Gastrocnemius medialis (tissue), 4 donors: ENCODE measurements at regions not wholly inside any gene's neighbourhood (a gene's known extent, or its start where the extent isn't known, plus 50 kb on each side); places are given as distances from the start of the nearest gene placed in this dataset.

Experiments
- ATAC-seq, 2 donors: fragments of 150-250 bp; one replicate each; pipeline ENCODE4 v1.9.1; 2016
- DNase-seq, 2 donors: peaks; one replicate each; pipeline ENCODE4 v3.0.0-alpha.2; 2019
- H3K27ac ChIP-seq, 4 donors: fragments of 200-600 bp; sonication (generic); 1 replicate in 1 of 4; 2 replicates in 3 of 4; pipeline ENCODE4 v1.5.1; 2016 to 2018; ENCODE audit warnings: mild to moderate bottlenecking in 2 of 4, moderate library complexity in 1 of 4
- H3K27me3 ChIP-seq, 3 donors: fragments of 200-600 bp; sonication (generic) in 2 of 3; 1 replicate in 1 of 3; 2 replicates in 2 of 3; pipeline versions ENCODE4 v1.5.1 to v1.6.0; 2016 to 2019; ENCODE audit warnings: mild to moderate bottlenecking in 1 of 3, moderate library complexity in 1 of 3
- H3K36me3 ChIP-seq, 2 donors: fragments of 200-600 bp; sonication (generic) in 1 of 2; one replicate each; pipeline ENCODE4 v1.5.1; 2017 to 2018
- H3K4me1 ChIP-seq, 2 donors: fragments of 200-600 bp; sonication (generic) in 1 of 2; one replicate each; pipeline ENCODE4 v1.5.1; 2016 to 2017; ENCODE audit warnings: mild to moderate bottlenecking in 2 of 2
- H3K4me3 ChIP-seq, 4 donors: fragments of 200-600 bp; sonication (generic) in 3 of 4; 1 replicate in 1 of 4; 2 replicates in 3 of 4; pipeline ENCODE4 v1.5.1; 2016 to 2019; ENCODE audit warnings: mild to moderate bottlenecking in 2 of 4
- H3K9me3 ChIP-seq, 3 donors: fragments of 200-600 bp; sonication (generic) in 2 of 3; 1 replicate in 1 of 3; 2 replicates in 2 of 3; pipeline ENCODE4 v1.5.1; 2016 to 2019
- CTCF ChIP-seq, 5 experiments: fragments of 450-650 bp in 3 of 5; fragments of 200-600 bp in 2 of 5; sonication (generic) in 2 of 5; IDR thresholded peaks in 4 of 5; conservative IDR thresholded peaks in 1 of 5; 1 replicate in 4 of 5; 2 replicates in 1 of 5; pipeline ENCODE4 v1.5.1; 2016 to 2019; ENCODE audit warnings: antibody characterized with exemption in 5 of 5, mild to moderate bottlenecking in 3 of 5, moderate library complexity in 3 of 5
- POLR2A ChIP-seq, 2 donors: fragments of 450-650 bp; IDR thresholded peaks; one replicate each; pipeline ENCODE4 v1.6.1; 2017; ENCODE audit warnings: antibody characterized with exemption in 2 of 2, mild to moderate bottlenecking in 2 of 2, moderate library complexity in 2 of 2
- in situ Hi-C, 4 donors: fragments of 200-750 bp; cut with MboI; loops; one replicate each; pipeline versions ENCODE4 v1.15.0 to v1.8.0; 2017; ENCODE audit warnings: low sequenced_read_pairs in 4 of 4
- intact Hi-C: fragments of 100-400 bp; cut with DNase I; formaldehyde crosslinking; loops from one replicate; pipeline ENCODE4 v1.15.1; 2023; ENCODE audit warnings: low total_unique reads

- intact Hi-C loops (no loop called here), in situ Hi-C loops (no loop called here)
- TF ChIP-seq POLR2A (IDR thresholded peaks at IDR 0.05) = no peak
- ATAC-seq (no peak), DNase-seq (no peak)
- Histone ChIP-seq H3K4me1 (no peaks in the 10 kb centered on the region), H3K27me3 (no peaks in the 10 kb centered on the region), H3K9me3 (no peaks in the 10 kb centered on the region), H3K4me3 (no peak overlapping the region), H3K36me3 (no peaks in the 10 kb centered on the region), H3K27ac (no peak overlapping the region)
Observed at GRCh38 chr22:48884786-48885185, 942.9 kb downstream of the BRD1 start.

- TF ChIP-seq CTCF (IDR thresholded peaks at IDR 0.05 in 4 of 5, conservative IDR thresholded peaks at IDR 0.05 in 1 of 5) (no peak), POLR2A (IDR thresholded peaks at IDR 0.05) (no peak)
- H3K27ac ChIP-seq = no peak overlapping the region
- no peak overlapping the region for H3K4me3 ChIP-seq
- no peaks in the 10 kb centered on the region for H3K9me3 ChIP-seq
- intact Hi-C loops (no loop called here), in situ Hi-C loops (no loop called here)
- no peaks in the 10 kb centered on the region for H3K4me1 ChIP-seq
- ATAC-seq (no peak), DNase-seq (no peak)
- no peaks in the 10 kb centered on the region for H3K36me3 ChIP-seq
- no peaks in the 10 kb centered on the region for H3K27me3 ChIP-seq
Observed at GRCh38 chr22:48884324-48884723, 943.3 kb downstream of the BRD1 start.

GRCh38 chr22:48883211-48883960, 944.3 kb downstream of the BRD1 start:
- TF ChIP-seq CTCF (IDR thresholded peaks at IDR 0.05 in 4 of 5, conservative IDR thresholded peaks at IDR 0.05 in 1 of 5) (no peak), POLR2A (IDR thresholded peaks at IDR 0.05) (no peak)

GRCh38 chr22:48882636-48883200, 945.0 kb downstream of the BRD1 start:
- in situ Hi-C loops = no loop called here
- no peak overlapping the region for H3K4me3 ChIP-seq
- no peaks in the 10 kb centered on the region for H3K27me3 ChIP-seq
- no peak for ATAC-seq
- H3K27ac ChIP-seq = no peak overlapping the region
- TF ChIP-seq CTCF (IDR thresholded peaks at IDR 0.05 in 4 of 5, conservative IDR thresholded peaks at IDR 0.05 in 1 of 5) = no peak
- no peak for TF ChIP-seq POLR2A (IDR thresholded peaks at IDR 0.05)
- H3K4me1 ChIP-seq = no peaks in the 10 kb centered on the region
- intact Hi-C loops = no loop called here
- DNase-seq = no peak
- no peaks in the 10 kb centered on the region for H3K36me3 ChIP-seq
- no peaks in the 10 kb centered on the region for H3K9me3 ChIP-seq

More at GRCh38 chr22:48883211-48883960, 944.3 kb downstream of the BRD1 start:
- DNase-seq (no peak), ATAC-seq (no peak)
- intact Hi-C loops = no loop called here
- no peaks in the 10 kb centered on the region for H3K27me3 ChIP-seq
- no peak overlapping the region for H3K27ac ChIP-seq
- no peak overlapping the region for H3K4me3 ChIP-seq
- H3K36me3 ChIP-seq = no peaks in the 10 kb centered on the region
- H3K9me3 ChIP-seq = no peaks in the 10 kb centered on the region
- no peaks in the 10 kb centered on the region for H3K4me1 ChIP-seq
- in situ Hi-C loops = no loop called here

- intact Hi-C loops = no loop called here
Observed at GRCh38 chr22:48881326-48881980, 946.2 kb downstream of the BRD1 start.

More at GRCh38 chr22:48881326-48881980, 946.2 kb downstream of the BRD1 start:
- no peak for DNase-seq
- H3K4me3 ChIP-seq = no peak overlapping the region
- H3K4me1 ChIP-seq = no peaks in the 10 kb centered on the region
- H3K27me3 ChIP-seq = no peaks in the 10 kb centered on the region
- no peak for ATAC-seq
- TF ChIP-seq CTCF (IDR thresholded peaks at IDR 0.05 in 4 of 5, conservative IDR thresholded peaks at IDR 0.05 in 1 of 5) (no peak), POLR2A (IDR thresholded peaks at IDR 0.05) (no peak)
- H3K36me3 ChIP-seq = no peaks in the 10 kb centered on the region
- no peaks in the 10 kb centered on the region for H3K9me3 ChIP-seq
- no peak overlapping the region for H3K27ac ChIP-seq
- in situ Hi-C loops = no loop called here
